Esophagus muscularis mucosa (tissue), 4 donors: ENCODE measurements at regions not wholly inside any gene's neighbourhood (a gene's known extent, or its start where the extent isn't known, plus 50 kb on each side); places are given as distances from the start of the nearest gene placed in this dataset.

Experiments
- DNase-seq: peaks from one replicate; pipeline ENCODE4 v3.0.0-alpha.2; 2017; ENCODE audit errors: extremely low spot score
- H3K27ac ChIP-seq, 4 donors: fragments of 200-600 bp; sonication (generic); replicated peaks in 1 of 4; 1 replicate in 3 of 4; 2 replicates in 1 of 4; pipeline ENCODE4 v1.5.1; 2016 to 2019; ENCODE audit warnings: mild to moderate bottlenecking in 1 of 4
- H3K27me3 ChIP-seq, 4 donors: fragments of 200-600 bp; sonication (generic); one replicate each; pipeline versions ENCODE4 v1.5.1 to v1.6.0; 2016 to 2019
- H3K36me3 ChIP-seq, 4 donors: fragments of 200-600 bp; sonication (generic); one replicate each; pipeline ENCODE4 v1.5.1; 2016 to 2019
- H3K4me1 ChIP-seq, 4 donors: fragments of 200-600 bp; sonication (generic); one replicate each; pipeline ENCODE4 v1.5.1; 2016 to 2019
- H3K4me3 ChIP-seq, 4 donors: fragments of 200-600 bp; sonication (generic); 1 replicate in 2 of 4; 2 replicates in 2 of 4; pipeline ENCODE4 v1.5.1; 2016 to 2019; ENCODE audit warnings: mild to moderate bottlenecking in 4 of 4, moderate library complexity in 1 of 4
- H3K9me3 ChIP-seq, 4 donors: fragments of 200-600 bp; sonication (generic); 1 replicate in 3 of 4; 2 replicates in 1 of 4; pipeline ENCODE4 v1.5.1; 2016 to 2019
- CTCF ChIP-seq, 3 experiments: fragments of 200-600 bp in 2 of 3; fragments of 450-650 bp in 1 of 3; sonication (generic) in 2 of 3; IDR thresholded peaks; one replicate each; pipeline ENCODE4 v1.5.1; 2017 to 2019; ENCODE audit warnings: antibody characterized with exemption in 3 of 3, mild to moderate bottlenecking in 2 of 3, moderate library complexity in 1 of 3
- EP300 ChIP-seq: sonication (generic); formaldehyde crosslinking; IDR thresholded peaks from one replicate; pipeline ENCODE4 v1.6.1; 2017; ENCODE audit warnings: antibody characterized with exemption
- POLR2A ChIP-seq: fragments of 450-650 bp; IDR thresholded peaks from one replicate; pipeline ENCODE4 v1.6.1; 2017; ENCODE audit warnings: antibody characterized with exemption, moderate library complexity, mild to moderate bottlenecking, low read depth
- POLR2AphosphoS5 ChIP-seq, 2 donors: sonication (generic); formaldehyde crosslinking; IDR thresholded peaks; one replicate each; pipeline ENCODE4 v1.6.1; 2017; ENCODE audit warnings: antibody characterized with exemption in 2 of 2
- WGBS: methylation state at CpG from one replicate; pipeline ENCODE4 v1.1.5; 2018; 5-methylcytosine and 5-hydroxymethylcytosine counted together
- intact Hi-C: fragments of 100-400 bp; cut with DNase I; formaldehyde crosslinking; loops from one replicate; pipeline ENCODE4 v1.15.1; 2023

- Histone ChIP-seq H3K27me3 (no peaks in the 10 kb centered on the region), H3K36me3 (no peaks in the 10 kb centered on the region), H3K4me3 (no peak overlapping the region), H3K9me3 (no peaks in the 10 kb centered on the region), H3K4me1 (no peaks in the 10 kb centered on the region), H3K27ac (no peak overlapping the region)
- no peak for DNase-seq
- intact Hi-C loops, result no loop called here
- WGBS, result 45% methylated on average over 1 of the region's 1 CpG
- TF ChIP-seq POLR2A, result no peak
- no peak for TF ChIP-seq CTCF (IDR thresholded peaks at IDR 0.05)
- TF ChIP-seq EP300, result no peak
- TF ChIP-seq POLR2AphosphoS5 (IDR thresholded peaks at IDR 0.05), result no peak
Observed at GRCh38 chr2:52395912-52396311, 1364.0 kb upstream of the NRXN1 start.

GRCh38 chr2:52391621-52392020 lies 1359.7 kb upstream of the NRXN1 start:
- Histone ChIP-seq H3K36me3 (no peaks in the 10 kb centered on the region), H3K27ac (no peak overlapping the region), H3K27me3 (no peaks in the 10 kb centered on the region), H3K4me1 (no peaks in the 10 kb centered on the region), H3K4me3 (no peak overlapping the region), H3K9me3 (no peaks in the 10 kb centered on the region)
- intact Hi-C loops, result no loop called here
- 43% methylated on average over 1 of the region's 1 CpG for WGBS
- no peak for DNase-seq
- TF ChIP-seq POLR2AphosphoS5 (IDR thresholded peaks at IDR 0.05) (no peak), CTCF (IDR thresholded peaks at IDR 0.05) (no peak), POLR2A (no peak), EP300 (no peak)

GRCh38 chr2:52390651-52391050 lies 1358.7 kb upstream of the NRXN1 start:
- intact Hi-C loops, result no loop called here
- no peak overlapping the region for H3K4me3 ChIP-seq
- H3K27ac ChIP-seq, result no peak overlapping the region
- TF ChIP-seq POLR2A (no peak), EP300 (no peak), CTCF (IDR thresholded peaks at IDR 0.05) (no peak), POLR2AphosphoS5 (IDR thresholded peaks at IDR 0.05) (no peak)
- DNase-seq, result no peak
- no peaks in the 10 kb centered on the region for H3K36me3 ChIP-seq
- H3K9me3 ChIP-seq, result no peaks in the 10 kb centered on the region
- no peaks in the 10 kb centered on the region for H3K4me1 ChIP-seq
- no peaks in the 10 kb centered on the region for H3K27me3 ChIP-seq

- intact Hi-C loops, result no loop called here
- H3K9me3 ChIP-seq, result no peaks in the 10 kb centered on the region
- no peaks in the 10 kb centered on the region for H3K4me1 ChIP-seq
- TF ChIP-seq POLR2A, result no peak
- TF ChIP-seq POLR2AphosphoS5 (IDR thresholded peaks at IDR 0.05), result no peak
- H3K36me3 ChIP-seq, result no peaks in the 10 kb centered on the region
- H3K27me3 ChIP-seq, result no peaks in the 10 kb centered on the region
- no peak overlapping the region for H3K27ac ChIP-seq
- no peak for DNase-seq
- WGBS, result 86% methylated on average over 5 of the region's 5 CpGs
- H3K4me3 ChIP-seq, result no peak overlapping the region
Observed at GRCh38 chr2:52387937-52388590, 1356.1 kb upstream of the NRXN1 start.

GRCh38 chr2:52386433-52387030 lies 1354.6 kb upstream of the NRXN1 start:
- Histone ChIP-seq H3K4me3 (no peak overlapping the region), H3K36me3 (no peaks in the 10 kb centered on the region), H3K9me3 (no peaks in the 10 kb centered on the region), H3K27ac (no peak overlapping the region), H3K4me1 (no peaks in the 10 kb centered on the region), H3K27me3 (no peaks in the 10 kb centered on the region)
- intact Hi-C loops, result no loop called here
- TF ChIP-seq POLR2A (no peak), CTCF (IDR thresholded peaks at IDR 0.05) (no peak), POLR2AphosphoS5 (IDR thresholded peaks at IDR 0.05) (no peak), EP300 (no peak)
- WGBS, result 94% methylated on average over 1 of the region's 1 CpG
- no peak for DNase-seq
